Adrenal gland (tissue), 9 donors: ENCODE measurements at regions not wholly inside any gene's neighbourhood (a gene's known extent, or its start where the extent isn't known, plus 50 kb on each side); places are given as distances from the start of the nearest gene placed in this dataset.

Source experiments
- DNase-seq, 7 donors: peaks; one replicate each; pipeline ENCODE4 v3.0.0-alpha.2; 2019 to 2020
- H3K27ac ChIP-seq, 5 donors: fragments of 200-600 bp; sonication (generic) in 4 of 5; 1 replicate in 3 of 5; 2 replicates in 2 of 5; pipeline versions ENCODE4 v1.5.1 to v1.8.0; 2016 to 2020; ENCODE audit warnings: mild to moderate bottlenecking in 1 of 5
- H3K27me3 ChIP-seq: fragments of 200-600 bp; 2 replicates; pipeline ENCODE4 v1.8.0; 2021
- H3K36me3 ChIP-seq, 2 donors: fragments of 200-600 bp; replicated peaks in 1 of 2; 1 replicate in 1 of 2; 2 replicates in 1 of 2; pipeline versions ENCODE4 v1.5.1 to v1.8.0; 2018 to 2022
- H3K4me1 ChIP-seq, 2 donors: fragments of 200-600 bp; replicated peaks in 1 of 2; 1 replicate in 1 of 2; 2 replicates in 1 of 2; pipeline versions ENCODE4 v1.5.1 to v1.8.0; 2018 to 2021
- H3K4me3 ChIP-seq, 4 donors: fragments of 200-600 bp; sonication (generic) in 3 of 4; one replicate each; pipeline ENCODE4 v1.5.1; 2016 to 2018
- H3K9me3 ChIP-seq, 3 donors: fragments of 200-600 bp; sonication (generic) in 1 of 3; replicated peaks in 1 of 3; 1 replicate in 2 of 3; 2 replicates in 1 of 3; pipeline versions ENCODE4 v1.5.1 to v1.8.0; 2016 to 2021
- POLR2A ChIP-seq, 2 donors: fragments of 450-650 bp; IDR thresholded peaks; one replicate each; pipeline ENCODE4 v1.6.1; 2017; ENCODE audit warnings: antibody characterized with exemption in 2 of 2, mild to moderate bottlenecking in 2 of 2, moderate library complexity in 1 of 2
- WGBS, 4 donors: extraction: QIAGEN DNeasy Blood & Tissue Kit in 2 of 4; methylation state at CpG; one replicate each; pipeline versions ENCODE4 v1.1.5 to v1.1.7; 2013 to 2017; 5-methylcytosine and 5-hydroxymethylcytosine counted together
- intact Hi-C, 2 donors: fragments of 100-400 bp; cut with DNase I; formaldehyde crosslinking; loops; one replicate each; pipeline versions ENCODE4 v1.14.1 to v1.15.0; 2022 to 2023
- TF ChIP-seq, protein P1 (sequence below), 6 experiments: fragments of 450-650 bp in 4 of 6; fragments of 200-600 bp in 2 of 6; sonication (generic) in 1 of 6; IDR thresholded peaks; 1 replicate in 5 of 6; 2 replicates in 1 of 6; pipeline versions ENCODE4 v1.5.1 to v1.8.0; 2016 to 2021; ENCODE audit warnings: antibody characterized with exemption in 6 of 6, mild to moderate bottlenecking in 2 of 6, moderate library complexity in 1 of 6
- donor health status: healthy with polysubstance abuse.
- donor health status: Bipolar disorder and iron deficiency.
- donor health status: DM: yes; HTN: yes; CAD: no.
- donor health status: DM: no; HTN: no; CAD: no.
- donor health status: DM: no; HTN: no; CAD: no.

GRCh38 chr5:30661730-30662129 is 531.8 kb upstream of the CDH6 start:
- Histone ChIP-seq H3K27me3 (no peaks in the 10 kb centered on the region), H3K27ac (no peak overlapping the region), H3K4me3 (no peak overlapping the region), H3K36me3 (no peaks in the 10 kb centered on the region), H3K9me3 (no peaks in the 10 kb centered on the region), H3K4me1 (no peaks in the 10 kb centered on the region)
- TF ChIP-seq, protein P1, sequence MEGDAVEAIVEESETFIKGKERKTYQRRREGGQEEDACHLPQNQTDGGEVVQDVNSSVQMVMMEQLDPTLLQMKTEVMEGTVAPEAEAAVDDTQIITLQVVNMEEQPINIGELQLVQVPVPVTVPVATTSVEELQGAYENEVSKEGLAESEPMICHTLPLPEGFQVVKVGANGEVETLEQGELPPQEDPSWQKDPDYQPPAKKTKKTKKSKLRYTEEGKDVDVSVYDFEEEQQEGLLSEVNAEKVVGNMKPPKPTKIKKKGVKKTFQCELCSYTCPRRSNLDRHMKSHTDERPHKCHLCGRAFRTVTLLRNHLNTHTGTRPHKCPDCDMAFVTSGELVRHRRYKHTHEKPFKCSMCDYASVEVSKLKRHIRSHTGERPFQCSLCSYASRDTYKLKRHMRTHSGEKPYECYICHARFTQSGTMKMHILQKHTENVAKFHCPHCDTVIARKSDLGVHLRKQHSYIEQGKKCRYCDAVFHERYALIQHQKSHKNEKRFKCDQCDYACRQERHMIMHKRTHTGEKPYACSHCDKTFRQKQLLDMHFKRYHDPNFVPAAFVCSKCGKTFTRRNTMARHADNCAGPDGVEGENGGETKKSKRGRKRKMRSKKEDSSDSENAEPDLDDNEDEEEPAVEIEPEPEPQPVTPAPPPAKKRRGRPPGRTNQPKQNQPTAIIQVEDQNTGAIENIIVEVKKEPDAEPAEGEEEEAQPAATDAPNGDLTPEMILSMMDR (IDR thresholded peaks at IDR 0.05) = no peak
- TF ChIP-seq POLR2A (IDR thresholded peaks at IDR 0.05) = no peak
- intact Hi-C loops = no loop called here
- DNase-seq = no peak
- 46 to 60% (median 55%) methylated on average over 3 of the region's 3 CpGs for WGBS, 4 donors

DNA sequence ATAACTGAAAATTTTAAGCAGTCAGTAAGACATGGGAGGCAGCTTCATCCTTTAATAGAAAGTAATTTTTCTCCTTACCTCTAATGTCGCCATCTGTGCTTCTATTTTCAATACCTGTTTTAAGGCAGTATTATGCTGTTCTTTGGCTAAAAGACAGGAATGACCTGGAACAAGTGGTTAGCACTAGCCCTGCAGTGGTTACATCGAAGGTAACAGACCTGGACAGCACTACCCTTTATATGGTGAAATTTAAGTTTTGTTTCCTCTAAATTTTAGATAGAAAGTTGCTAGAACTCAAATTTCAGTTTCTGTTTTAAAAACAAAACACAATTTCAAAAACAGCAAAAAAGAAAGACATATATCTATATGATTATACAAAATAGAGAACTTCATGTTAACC is 534.1 kb upstream of the CDH6 start:
- TF ChIP-seq POLR2A (IDR thresholded peaks at IDR 0.05) = no peak
- TF ChIP-seq, protein P1 (IDR thresholded peaks at IDR 0.05) = no peak
- intact Hi-C loops = no loop called here
- Histone ChIP-seq H3K36me3 (no peaks in the 10 kb centered on the region), H3K27ac (no peak overlapping the region), H3K4me1 (no peaks in the 10 kb centered on the region), H3K27me3 (no peaks in the 10 kb centered on the region), H3K4me3 (no peak overlapping the region), H3K9me3 (no peaks in the 10 kb centered on the region)
- DNase-seq = no peak
- WGBS, 4 donors = 65 to 76% (median 76%) methylated on average over 2 of the region's 2 CpGs

- Histone ChIP-seq H3K36me3 (no peaks in the 10 kb centered on the region), H3K27me3 (no peaks in the 10 kb centered on the region), H3K4me3 (no peak overlapping the region), H3K9me3 (no peaks in the 10 kb centered on the region), H3K4me1 (no peaks in the 10 kb centered on the region), H3K27ac (no peak overlapping the region)
- no peak for DNase-seq
- TF ChIP-seq, protein P1 (IDR thresholded peaks at IDR 0.05) = no peak
- TF ChIP-seq POLR2A (IDR thresholded peaks at IDR 0.05) = no peak
- intact Hi-C loops = no loop called here
Measured at GRCh38 chr5:30650311-30650710, 543.2 kb upstream of the CDH6 start.

DNA sequence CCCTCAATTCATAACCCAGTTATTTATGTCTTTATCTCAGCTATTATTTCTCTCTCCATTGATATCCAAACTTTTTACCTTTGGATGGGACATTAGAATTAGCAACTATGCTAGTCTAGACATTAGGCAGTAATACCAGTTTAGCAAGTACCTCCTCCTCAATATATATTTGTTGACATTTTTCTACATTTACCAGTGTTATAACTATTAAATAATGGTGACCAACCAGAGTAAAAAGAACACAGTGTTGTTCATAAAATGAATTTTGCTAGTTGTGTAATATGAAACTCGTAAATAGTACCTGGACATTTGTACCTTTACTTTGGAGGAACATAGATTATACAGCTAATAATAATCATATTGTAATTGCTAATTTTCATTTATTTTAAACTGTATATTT is 554.6 kb upstream of the CDH6 start:
- Histone ChIP-seq H3K4me1 (no peaks in the 10 kb centered on the region), H3K27me3 (no peaks in the 10 kb centered on the region), H3K27ac (no peak overlapping the region), H3K9me3 (peaks cover 0 to 12% (median 0%) of the 10 kb centered on the region in 3 donors), H3K36me3 (no peaks in the 10 kb centered on the region), H3K4me3 (no peak overlapping the region)
- no peak for DNase-seq
- intact Hi-C loops = no loop called here
- TF ChIP-seq, protein P1 (IDR thresholded peaks at IDR 0.05) = no peak
- WGBS, 4 donors = 56 to 72% (median 68%) methylated on average over 1 of the region's 1 CpG
